HEK293T (cell line): ENCODE measurements at regions not wholly inside any gene's neighbourhood (a gene's known extent, or its start where the extent isn't known, plus 50 kb on each side); places are given as distances from the start of the nearest gene placed in this dataset.

ENCODE experiments used
- CTCF ChIA-PET: fragments of 350-600 bp; formaldehyde crosslinking; extraction: SDS; loops from one replicate; lab custom pipeline; 2021; ENCODE audit warnings: antibody characterized with exemption, inconsistent platforms; lab: Yijun Ruan, JAX
- POLR2A ChIA-PET: fragments of 350-600 bp; formaldehyde crosslinking; extraction: SDS; loops from one replicate; lab custom pipeline; 2020; ENCODE audit warnings: antibody characterized with exemption, inconsistent platforms; lab: Yijun Ruan, JAX
- DNase-seq: peaks from one replicate; pipeline ENCODE4 v3.0.0; 2012; ENCODE audit warnings: mixed read lengths; ENCODE audit errors: extremely low spot score
- ARNT ChIP-seq: fragments of 450-650 bp; IDR thresholded peaks from 2 replicates; pipeline ENCODE4 v1.6.1; 2017; ENCODE audit warnings: mild to moderate bottlenecking
- BHLHE40 ChIP-seq: fragments of 450-650 bp; IDR thresholded peaks from 2 replicates; pipeline ENCODE4 v1.6.1; 2016; ENCODE audit warnings: mild to moderate bottlenecking, moderate library complexity, borderline replicate concordance
- CTBP1 ChIP-seq: fragments of 450-650 bp; IDR thresholded peaks from 2 replicates; pipeline ENCODE4 v1.6.1; 2016; ENCODE audit warnings: borderline replicate concordance
- ELF4 ChIP-seq: fragments of 450-650 bp; IDR thresholded peaks from 2 replicates; pipeline ENCODE4 v1.6.1; 2017; ENCODE audit warnings: antibody characterized with exemption
- FOXA1 ChIP-seq: fragments of 450-650 bp; IDR thresholded peaks from 2 replicates; pipeline ENCODE4 v1.6.1; 2016; ENCODE audit warnings: mild to moderate bottlenecking
- FOXK2 ChIP-seq: fragments of 450-650 bp; IDR thresholded peaks from 2 replicates; pipeline ENCODE4 v1.6.1; 2016; ENCODE audit warnings: mild to moderate bottlenecking
- FOXM1 ChIP-seq: fragments of 450-650 bp; IDR thresholded peaks from 2 replicates; pipeline ENCODE4 v1.6.1; 2017; ENCODE audit warnings: mild to moderate bottlenecking, borderline replicate concordance
- HDGF ChIP-seq: fragments of 450-650 bp; IDR thresholded peaks from 2 replicates; pipeline ENCODE4 v1.6.1; 2017; ENCODE audit warnings: antibody characterized with exemption, borderline replicate concordance
- L3MBTL2 ChIP-seq: fragments of 450-650 bp; conservative IDR thresholded peaks from 2 replicates; pipeline ENCODE4 v1.6.1; 2016; ENCODE audit warnings: mild to moderate bottlenecking
- LEF1 ChIP-seq: fragments of 450-650 bp; IDR thresholded peaks from 2 replicates; pipeline ENCODE4 v1.6.1; 2017; ENCODE audit warnings: mild to moderate bottlenecking, borderline replicate concordance
- NFRKB ChIP-seq: fragments of 450-650 bp; IDR thresholded peaks from 2 replicates; pipeline ENCODE4 v1.6.1; 2016; ENCODE audit warnings: mild to moderate bottlenecking, moderate library complexity
- PKNOX1 ChIP-seq: fragments of 450-650 bp; IDR thresholded peaks from 2 replicates; pipeline ENCODE4 v1.6.1; 2016
- SP1 ChIP-seq: fragments of 450-650 bp; IDR thresholded peaks from 2 replicates; pipeline ENCODE4 v1.6.1; 2017
- SUZ12 ChIP-seq: fragments of 450-650 bp; IDR thresholded peaks from 2 replicates; pipeline ENCODE4 v1.6.1; 2016; ENCODE audit warnings: mild to moderate bottlenecking
- TARDBP ChIP-seq: fragments of 450-650 bp; IDR thresholded peaks from 2 replicates; pipeline ENCODE4 v1.6.1; 2016
- ZNF384 ChIP-seq: fragments of 450-650 bp; IDR thresholded peaks from 2 replicates; pipeline ENCODE4 v1.6.1; 2016

GRCh38 chr18:10371165-10371564, 83.3 kb upstream of the APCDD1 start:
- TF ChIP-seq ZNF384 (no peak), FOXA1 (no peak), BHLHE40 (no peak)
- no peak for DNase-seq
- ChIA-PET POLR2A (no interaction called here), CTCF (no interaction called here)

- POLR2A ChIA-PET = no interaction called here
Measured at GRCh38 chr18:10374195-10374594, 80.2 kb upstream of the APCDD1 start.

GRCh38 chr18:10374636-10375293, 79.7 kb upstream of the APCDD1 start:
- CTCF ChIA-PET = no interaction called here
- POLR2A ChIA-PET = no interaction called here
- TF ChIP-seq NFRKB = no peak
- TF ChIP-seq ZNF384 = no peak
- no peak for TF ChIP-seq L3MBTL2
- TF ChIP-seq HDGF = no peak
- no peak for TF ChIP-seq SP1
- no peak for TF ChIP-seq FOXM1
- DNase-seq = no peak

More at GRCh38 chr18:10374195-10374594, 80.2 kb upstream of the APCDD1 start:
- CTCF ChIA-PET = no interaction called here
- TF ChIP-seq CTBP1 (no peak), ARNT (no peak), FOXK2 (no peak), L3MBTL2 (no peak), ZNF384 (no peak), BHLHE40 (no peak), NFRKB (no peak), ELF4 (no peak), TARDBP (no peak), LEF1 (no peak), SUZ12 (no peak), FOXA1 (no peak), PKNOX1 (no peak), FOXM1 (no peak), SP1 (no peak), HDGF (no peak)
- DNase-seq = no peak

GRCh38 chr18:10376731-10377130, 77.7 kb upstream of the APCDD1 start:
- TF ChIP-seq L3MBTL2 (no peak), ELF4 (no peak), SUZ12 (no peak), HDGF (no peak), BHLHE40 (no peak), SP1 (no peak)
- CTCF ChIA-PET = no interaction called here
- POLR2A ChIA-PET = no interaction called here
- no peak for DNase-seq

GRCh38 chr18:10377956-10378355, 76.5 kb upstream of the APCDD1 start:
- DNase-seq = no peak
- ChIA-PET POLR2A (no interaction called here), CTCF (no interaction called here)
- TF ChIP-seq TARDBP (no peak), NFRKB (no peak), L3MBTL2 (no peak), LEF1 (no peak), HDGF (no peak), CTBP1 (no peak)

- ChIA-PET CTCF (no interaction called here), POLR2A (no interaction called here)
- no peak for DNase-seq
- no peak for TF ChIP-seq SP1
Measured at GRCh38 chr18:10378688-10379420, 75.6 kb upstream of the APCDD1 start.

- DNase-seq = no peak
- ChIA-PET POLR2A (no interaction called here), CTCF (no interaction called here)
- TF ChIP-seq ARNT (no peak), L3MBTL2 (no peak), FOXK2 (no peak), NFRKB (no peak), BHLHE40 (no peak)
Measured at GRCh38 chr18:10379522-10379921, 74.9 kb upstream of the APCDD1 start.

- POLR2A ChIA-PET = no interaction called here
Measured at GRCh38 chr18:10381516-10381915, 72.9 kb upstream of the APCDD1 start.

More at GRCh38 chr18:10381516-10381915, 72.9 kb upstream of the APCDD1 start:
- TF ChIP-seq FOXA1 (no peak), ELF4 (no peak), PKNOX1 (no peak), ZNF384 (no peak), NFRKB (no peak), SP1 (no peak)
- no peak for DNase-seq
- CTCF ChIA-PET = no interaction called here
